CD4-positive, alpha-beta T cell treated with Interleukin-12 subunit alpha and Interleukin-12 subunit beta, for 1 hour (primary cell): ENCODE measurements at regions not wholly inside any gene's neighbourhood (a gene's known extent, or its start where the extent isn't known, plus 50 kb on each side); places are given as distances from the start of the nearest gene placed in this dataset.
"Not testable (repeated sequence)": the region's sequence is repeated elsewhere in the genome, so short reads cannot be mapped to it uniquely, and the experiment has no call there.

Experiments used
- DNase-seq: peaks from one replicate; pipeline ENCODE4 v3.0.0-alpha.2; 2020

- not testable (repeated sequence) for DNase-seq
These were observed 164.7 kb downstream of the RGS9 start for GRCh38 chr17:65301882-65302281.

- no peak for DNase-seq
These were observed 164.0 kb downstream of the RGS9 start for GRCh38 chr17:65301184-65301583.

GRCh38 chr17:65297916-65298315 lies 160.7 kb downstream of the RGS9 start:
- no peak for DNase-seq

DNA sequence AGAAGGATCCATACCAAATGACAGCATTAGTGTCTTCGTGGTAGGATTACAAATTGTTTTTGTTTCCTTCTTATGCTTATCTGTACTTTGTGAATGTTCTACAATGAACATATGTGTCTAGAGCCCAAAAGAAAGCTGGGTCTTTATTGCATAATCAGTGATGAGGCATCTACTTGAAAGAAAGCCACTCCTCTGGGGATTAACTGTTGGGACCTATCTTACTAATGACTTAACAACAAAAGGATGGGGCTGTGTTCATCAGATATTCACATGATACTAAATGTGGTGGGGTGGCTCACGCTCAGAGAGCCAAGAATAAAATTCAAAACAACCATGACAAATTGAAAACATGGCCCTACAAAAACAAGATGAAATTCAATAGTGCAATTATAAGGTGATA lies 160.2 kb downstream of the RGS9 start:
- DNase-seq = no peak

- peak; percentile 58 for DNase-seq
These were observed 157.1 kb downstream of the RGS9 start for GRCh38 chr17:65294181-65294719.

GRCh38 chr17:65293584-65294180 lies 156.5 kb downstream of the RGS9 start:
- DNase-seq = no peak

DNA sequence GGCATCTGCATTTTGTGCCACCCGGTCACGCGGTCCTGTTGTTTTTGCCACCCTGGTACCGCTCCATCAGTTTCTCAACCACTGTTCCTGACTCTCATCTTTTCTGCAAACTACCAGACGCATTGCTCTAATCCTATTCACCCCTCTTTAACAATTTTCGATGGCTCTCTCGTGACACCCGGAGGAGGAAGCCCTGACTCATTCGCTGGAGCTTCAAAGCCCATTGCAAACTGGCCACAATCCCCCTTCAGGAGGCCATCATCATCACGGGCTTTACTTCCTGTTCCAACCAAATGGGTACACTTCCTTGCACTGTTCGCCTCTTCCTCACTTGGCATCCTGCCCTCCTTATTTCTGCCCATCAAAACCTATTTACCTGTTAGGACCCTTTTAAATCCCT lies 155.3 kb downstream of the RGS9 start:
- no peak for DNase-seq

DNA sequence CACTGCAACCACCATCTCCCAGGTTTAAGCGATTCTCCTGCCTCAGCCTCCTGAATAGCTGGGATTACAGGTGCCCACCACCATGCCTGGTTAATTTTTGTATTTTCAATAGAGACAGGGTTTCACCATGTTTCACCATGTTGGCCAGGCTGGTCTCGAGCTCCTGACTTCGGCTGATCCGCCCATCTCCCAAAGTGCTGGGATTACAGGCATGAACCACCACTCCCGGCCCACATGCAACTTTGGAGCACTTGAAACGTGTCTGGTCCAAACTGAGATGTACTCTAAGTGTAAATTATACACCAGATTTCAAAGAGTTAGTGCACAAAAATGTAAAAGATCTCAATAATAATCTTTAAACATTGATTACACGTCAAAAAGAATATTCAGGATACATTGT lies 154.1 kb downstream of the RGS9 start:
- DNase-seq = not testable (repeated sequence)

DNA sequence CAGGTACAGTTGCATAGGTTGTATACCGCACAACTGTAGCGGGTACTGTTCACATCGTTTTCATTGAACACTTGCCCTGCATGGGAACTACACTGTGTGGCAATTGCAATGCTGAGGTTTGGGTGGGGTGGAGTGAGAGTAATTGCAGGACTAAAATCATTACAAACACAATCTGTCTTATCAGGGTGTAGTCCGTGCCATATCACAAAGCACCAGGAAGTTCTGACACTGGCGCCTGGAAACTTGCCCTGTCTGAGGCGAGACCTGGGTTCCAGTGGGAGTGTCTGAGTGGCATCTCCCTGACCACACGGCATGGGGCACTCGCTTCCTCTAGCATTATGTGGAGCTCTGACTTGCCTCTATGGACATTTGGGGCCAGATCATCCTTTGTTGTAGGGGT lies 153.4 kb downstream of the RGS9 start:
- DNase-seq = no peak

- no peak for DNase-seq
These were observed 152.9 kb downstream of the RGS9 start for GRCh38 chr17:65290056-65290455.

DNA sequence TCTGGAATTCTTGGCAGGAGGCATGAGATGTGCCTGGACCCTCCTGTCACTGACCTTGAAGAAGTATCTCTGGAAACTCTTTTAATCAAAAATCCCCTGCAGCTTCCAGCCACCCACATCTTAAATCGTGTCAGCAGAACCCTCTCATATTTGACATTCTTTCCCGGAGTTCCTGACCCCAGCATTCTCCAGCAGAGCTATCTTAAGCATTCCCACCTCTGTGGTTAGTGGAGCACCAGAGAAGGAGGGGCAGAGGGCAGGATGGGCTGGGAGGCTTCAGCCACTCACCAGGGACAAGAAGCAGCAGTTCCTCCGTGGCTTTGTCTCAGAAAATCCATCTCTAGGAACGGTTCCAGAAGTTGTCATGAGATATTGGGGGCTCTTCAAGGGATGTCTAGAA lies 149.9 kb downstream of the RGS9 start:
- no peak for DNase-seq

GRCh38 chr17:65283704-65284103 lies 146.5 kb downstream of the RGS9 start:
- DNase-seq = no peak

GRCh38 chr17:65279456-65279855 lies 142.3 kb downstream of the RGS9 start:
- DNase-seq = no peak

DNA sequence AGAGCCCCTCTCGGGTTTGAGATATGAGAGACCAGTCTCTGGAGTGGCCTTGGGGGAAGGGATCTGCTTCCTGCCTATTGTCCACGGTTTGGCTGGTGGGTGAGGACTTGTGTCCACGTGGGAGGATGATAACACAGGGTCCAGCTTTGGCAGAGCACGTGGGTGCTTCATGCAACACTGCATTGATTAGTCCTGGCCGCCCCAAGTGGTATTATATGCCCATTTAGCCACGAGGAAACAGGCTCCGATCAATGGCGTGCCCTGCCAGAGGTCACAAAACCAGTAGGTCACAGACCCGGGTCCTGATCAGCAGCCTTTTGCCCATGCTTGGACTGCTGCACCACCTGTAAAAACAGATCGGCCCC lies 141.6 kb downstream of the RGS9 start:
- no peak for DNase-seq

GRCh38 chr17:65278050-65278819 lies 141.1 kb downstream of the RGS9 start:
- peak; percentile 10 for DNase-seq

DNA sequence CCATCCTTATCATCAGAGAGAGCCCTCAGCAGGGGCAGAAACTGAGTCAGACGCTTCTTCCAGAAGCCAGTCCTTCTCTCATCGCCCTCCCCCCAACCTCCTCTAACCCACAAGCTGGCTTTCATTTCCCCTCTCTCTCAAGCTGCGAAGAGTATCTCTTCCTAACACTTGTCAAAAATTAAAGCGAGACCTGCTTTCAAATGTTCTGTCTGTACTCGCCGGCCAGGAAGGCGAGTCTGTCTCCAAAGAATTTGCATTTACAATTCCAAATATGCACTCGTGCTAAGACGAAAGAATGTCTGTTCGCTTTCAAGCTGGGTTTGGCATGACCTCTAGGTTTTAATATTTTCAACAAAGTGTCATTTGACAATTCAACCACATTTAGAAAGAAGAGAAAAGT lies 140.4 kb downstream of the RGS9 start:
- no peak for DNase-seq
